Activated T-helper 1 cell treated with anti-CD3 and anti-CD28 coated beads, Interleukin-12 subunit alpha, Interleukin-12 subunit beta, Interleukin-2, Interleukin-4 antibody, amounts not matched to agents 30 ng/mL and 10 ng/mL and 1 ng/mL, durations not matched to agents 14 hours and 24 hours and 36 hours (primary cell): ENCODE measurements at regions not wholly inside any gene's neighbourhood (a gene's known extent, or its start where the extent isn't known, plus 50 kb on each side); places are given as distances from the start of the nearest gene placed in this dataset.

Source experiments
- DNase-seq: peaks from one replicate; pipeline ENCODE4 v3.0.0; 2021; ENCODE audit warnings: low spot score
- H3K27ac Mint-ChIP-seq: one replicate; pipeline ENCODE4 v1.8.0; 2021; ENCODE audit warnings: mild to moderate bottlenecking, mixed read lengths
- H3K27me3 Mint-ChIP-seq: one replicate; pipeline ENCODE4 v1.8.0; 2022; ENCODE audit warnings: mild to moderate bottlenecking, moderate library complexity, mixed read lengths; ENCODE audit not compliant: insufficient read depth
- H3K36me3 Mint-ChIP-seq: one replicate; pipeline ENCODE4 v1.8.0; 2021; ENCODE audit warnings: low read depth, mixed read lengths
- H3K4me1 Mint-ChIP-seq: one replicate; pipeline ENCODE4 v1.8.0; 2021; ENCODE audit warnings: low read depth, mixed read lengths
- H3K4me3 Mint-ChIP-seq: one replicate; pipeline ENCODE4 v1.8.0; 2021; ENCODE audit warnings: mild to moderate bottlenecking, moderate library complexity, mixed read lengths
- H3K9me3 Mint-ChIP-seq: one replicate; pipeline ENCODE4 v1.8.0; 2021; ENCODE audit warnings: mixed read lengths
- intact Hi-C: fragments of 100-400 bp; cut with micrococcal nuclease; formaldehyde crosslinking; loops from one replicate; pipeline ENCODE4 v1.15.1; 2024

GRCh38 chr6:54768494-54768893 lies 78.1 kb upstream of the FAM83B start:
- no peaks in the 10 kb centered on the region for H3K4me1 Mint-ChIP-seq
- no peaks in the 10 kb centered on the region for H3K9me3 Mint-ChIP-seq
- no peak overlapping the region for H3K27ac Mint-ChIP-seq
- H3K4me3 Mint-ChIP-seq: no peak overlapping the region
- intact Hi-C loops: no loop called here
- H3K36me3 Mint-ChIP-seq: no peaks in the 10 kb centered on the region
- DNase-seq: no peak
- H3K27me3 Mint-ChIP-seq: no peaks in the 10 kb centered on the region

GRCh38 chr6:54770328-54770727 lies 76.2 kb upstream of the FAM83B start:
- Mint-ChIP-seq H3K4me3 (no peak overlapping the region), H3K27me3 (no peaks in the 10 kb centered on the region), H3K4me1 (no peaks in the 10 kb centered on the region), H3K9me3 (no peaks in the 10 kb centered on the region), H3K36me3 (no peaks in the 10 kb centered on the region), H3K27ac (no peak overlapping the region)
- DNase-seq: no peak
- intact Hi-C loops: no loop called here

GRCh38 chr6:54771968-54772367 lies 74.6 kb upstream of the FAM83B start:
- no peak overlapping the region for H3K4me3 Mint-ChIP-seq
- no peaks in the 10 kb centered on the region for H3K4me1 Mint-ChIP-seq
- no peak for DNase-seq
- H3K9me3 Mint-ChIP-seq: no peaks in the 10 kb centered on the region
- H3K36me3 Mint-ChIP-seq: no peaks in the 10 kb centered on the region
- intact Hi-C loops: no loop called here
- H3K27ac Mint-ChIP-seq: no peak overlapping the region
- no peaks in the 10 kb centered on the region for H3K27me3 Mint-ChIP-seq

- Mint-ChIP-seq H3K4me3 (no peak overlapping the region), H3K9me3 (no peaks in the 10 kb centered on the region), H3K27ac (no peak overlapping the region), H3K4me1 (no peaks in the 10 kb centered on the region), H3K36me3 (no peaks in the 10 kb centered on the region), H3K27me3 (no peaks in the 10 kb centered on the region)
- intact Hi-C loops: no loop called here
- no peak for DNase-seq
Measured at GRCh38 chr6:54772610-54773009, 74.0 kb upstream of the FAM83B start.

DNA sequence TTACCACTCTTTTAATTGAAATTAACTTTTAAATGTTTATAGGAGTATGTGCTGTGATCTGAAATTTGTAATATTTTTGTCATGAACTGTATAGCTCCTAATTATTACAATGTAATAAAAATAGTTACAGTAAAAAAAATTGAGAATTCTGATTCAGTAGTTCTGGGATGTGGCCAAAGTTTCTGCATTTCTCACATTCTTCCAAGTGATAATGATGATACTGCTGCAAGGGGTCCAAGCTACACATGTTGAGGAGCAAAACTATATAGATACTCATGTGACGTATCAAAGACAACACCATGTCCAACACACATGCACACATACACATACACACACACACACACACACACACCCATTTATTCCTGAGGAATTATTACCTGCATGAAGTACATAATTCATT lies 71.0 kb upstream of the FAM83B start:
- Mint-ChIP-seq H3K27ac (no peak overlapping the region), H3K4me1 (no peaks in the 10 kb centered on the region), H3K9me3 (no peaks in the 10 kb centered on the region), H3K27me3 (no peaks in the 10 kb centered on the region), H3K36me3 (no peaks in the 10 kb centered on the region), H3K4me3 (no peak overlapping the region)
- no peak for DNase-seq
- intact Hi-C loops: no loop called here

DNA sequence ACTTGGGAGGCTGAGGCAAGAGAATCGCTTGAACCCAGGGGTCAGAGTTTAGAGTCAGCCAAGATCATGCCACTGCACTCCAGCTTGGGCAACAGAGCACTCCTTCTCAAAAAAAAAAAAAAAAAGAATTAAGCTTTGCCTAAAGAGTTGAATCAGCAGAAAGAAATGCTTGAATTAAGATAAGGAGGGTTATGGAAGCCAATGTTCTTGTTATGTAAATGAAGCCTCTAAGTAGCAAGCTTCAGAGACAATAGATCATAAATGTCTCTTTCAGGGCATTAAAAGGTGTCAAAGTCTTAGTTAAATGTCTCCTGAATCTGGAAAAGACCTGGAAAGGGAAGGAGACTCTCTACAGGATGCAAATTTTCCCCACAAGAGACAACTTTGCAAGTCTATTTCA lies 69.7 kb upstream of the FAM83B start:
- H3K9me3 Mint-ChIP-seq: no peaks in the 10 kb centered on the region
- H3K4me3 Mint-ChIP-seq: no peak overlapping the region
- H3K36me3 Mint-ChIP-seq: no peaks in the 10 kb centered on the region
- DNase-seq: no peak
- no peaks in the 10 kb centered on the region for H3K4me1 Mint-ChIP-seq
- no peak overlapping the region for H3K27ac Mint-ChIP-seq
- intact Hi-C loops: no loop called here
- no peaks in the 10 kb centered on the region for H3K27me3 Mint-ChIP-seq

- intact Hi-C loops: no loop called here
- no peaks in the 10 kb centered on the region for H3K9me3 Mint-ChIP-seq
- no peak overlapping the region for H3K27ac Mint-ChIP-seq
- no peaks in the 10 kb centered on the region for H3K4me1 Mint-ChIP-seq
- no peaks in the 10 kb centered on the region for H3K36me3 Mint-ChIP-seq
- H3K27me3 Mint-ChIP-seq: no peaks in the 10 kb centered on the region
- H3K4me3 Mint-ChIP-seq: no peak overlapping the region
- DNase-seq: no peak
Measured at GRCh38 chr6:54778731-54779130, 67.8 kb upstream of the FAM83B start.

DNA sequence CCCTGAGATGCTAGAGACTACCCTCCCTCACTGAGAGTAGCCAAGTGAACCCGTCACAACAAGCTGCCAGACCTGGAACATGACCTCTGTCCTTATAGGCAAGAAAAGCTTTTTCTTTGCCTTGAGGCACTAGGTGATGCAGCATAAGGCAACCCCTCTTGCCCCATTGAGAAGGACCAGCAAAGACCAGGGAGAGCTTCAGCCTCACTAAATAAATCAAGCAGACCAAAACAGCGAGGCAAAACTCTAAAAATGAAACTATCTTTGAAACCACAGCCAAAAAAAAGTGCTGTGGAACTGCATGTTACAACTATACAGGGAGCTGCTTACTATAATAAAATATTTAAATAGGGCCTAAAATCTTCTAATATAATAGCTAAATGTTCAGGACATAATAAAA lies 62.6 kb upstream of the FAM83B start:
- H3K4me3 Mint-ChIP-seq: no peak overlapping the region
- peaks cover 3% of the 10 kb centered on the region for H3K9me3 Mint-ChIP-seq
- H3K4me1 Mint-ChIP-seq: no peaks in the 10 kb centered on the region
- DNase-seq: no peak
- no peaks in the 10 kb centered on the region for H3K36me3 Mint-ChIP-seq
- intact Hi-C loops: no loop called here
- H3K27ac Mint-ChIP-seq: no peak overlapping the region
- no peaks in the 10 kb centered on the region for H3K27me3 Mint-ChIP-seq

DNA sequence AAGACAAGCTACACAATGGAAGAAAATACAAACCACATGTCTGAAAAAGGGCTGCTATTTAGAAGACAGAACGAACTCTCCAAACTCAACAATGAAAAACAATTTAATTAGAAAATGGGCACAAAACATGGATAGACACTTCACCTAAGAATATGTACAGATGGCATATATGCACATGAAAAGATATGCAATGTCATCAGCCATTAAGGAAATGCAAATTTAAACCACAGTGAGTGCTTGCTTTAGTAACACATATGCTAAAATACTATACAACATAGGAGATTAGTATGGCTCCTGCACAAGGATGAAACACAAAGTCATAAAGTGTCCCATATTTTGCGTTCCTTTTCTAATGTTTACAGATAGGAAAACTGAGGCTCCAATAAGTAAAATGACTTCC lies 60.4 kb upstream of the FAM83B start:
- no peaks in the 10 kb centered on the region for H3K4me1 Mint-ChIP-seq
- no peak overlapping the region for H3K4me3 Mint-ChIP-seq
- H3K27ac Mint-ChIP-seq: no peak overlapping the region
- DNase-seq: no peak
- intact Hi-C loops: loop anchor here (5.0 kb wide), 1 partner anchor 196 kb away; no protein-coding TSS in a partner anchor
- no peaks in the 10 kb centered on the region for H3K36me3 Mint-ChIP-seq
- H3K9me3 Mint-ChIP-seq: peaks cover 3% of the 10 kb centered on the region
- no peaks in the 10 kb centered on the region for H3K27me3 Mint-ChIP-seq

GRCh38 chr6:54787825-54788224 lies 58.7 kb upstream of the FAM83B start:
- no peak for DNase-seq
- Mint-ChIP-seq H3K36me3 (no peaks in the 10 kb centered on the region), H3K9me3 (peaks cover 3% of the 10 kb centered on the region), H3K4me3 (no peak overlapping the region), H3K27me3 (no peaks in the 10 kb centered on the region), H3K27ac (no peak overlapping the region), H3K4me1 (no peaks in the 10 kb centered on the region)
- intact Hi-C loops: loop anchor here (5.0 kb wide), 1 partner anchor 194 kb away; no protein-coding TSS in a partner anchor
